PFSK-1 (cell line): ENCODE measurements at regions not wholly inside any gene's neighbourhood (a gene's known extent, or its start where the extent isn't known, plus 50 kb on each side); places are given as distances from the start of the nearest gene placed in this dataset.

Experiments
- FOXP2 ChIP-seq: optimal IDR thresholded peaks from 2 replicates; pipeline ENCODE3; 2011; ENCODE audit warnings: borderline replicate concordance, control low read depth, inconsistent platforms; ENCODE audit not compliant: insufficient read depth; ENCODE audit errors: extremely low read length, extremely low read depth
- POLR2AphosphoS5 ChIP-seq: IDR thresholded peaks from 2 replicates; pipeline ENCODE4 v1.6.1; 2012; ENCODE audit warnings: low read depth, mild to moderate bottlenecking, control low read depth, low read length, moderate library complexity
- SIN3A ChIP-seq: IDR thresholded peaks from 2 replicates; pipeline ENCODE4 v1.6.1; 2012; ENCODE audit warnings: mild to moderate bottlenecking, low read length, moderate library complexity, borderline replicate concordance; ENCODE audit not compliant: insufficient read depth
- TAF1 ChIP-seq: IDR thresholded peaks from 2 replicates; pipeline ENCODE4 v1.6.1; 2012; ENCODE audit warnings: low read length, control low read depth, borderline replicate concordance; ENCODE audit not compliant: insufficient read depth
- TF ChIP-seq, protein P1 (sequence below), 2 experiments: IDR thresholded peaks; 2 replicates each; pipeline versions ENCODE4 v1.6.1 to v1.8.0; 2011 to 2012; ENCODE audit warnings: low read depth in 2 of 2, low read length in 2 of 2, control low read depth in 1 of 2, inconsistent platforms in 1 of 2, mild to moderate bottlenecking in 1 of 2, moderate library complexity in 1 of 2; ENCODE audit not compliant: insufficient read depth in 1 of 2

DNA sequence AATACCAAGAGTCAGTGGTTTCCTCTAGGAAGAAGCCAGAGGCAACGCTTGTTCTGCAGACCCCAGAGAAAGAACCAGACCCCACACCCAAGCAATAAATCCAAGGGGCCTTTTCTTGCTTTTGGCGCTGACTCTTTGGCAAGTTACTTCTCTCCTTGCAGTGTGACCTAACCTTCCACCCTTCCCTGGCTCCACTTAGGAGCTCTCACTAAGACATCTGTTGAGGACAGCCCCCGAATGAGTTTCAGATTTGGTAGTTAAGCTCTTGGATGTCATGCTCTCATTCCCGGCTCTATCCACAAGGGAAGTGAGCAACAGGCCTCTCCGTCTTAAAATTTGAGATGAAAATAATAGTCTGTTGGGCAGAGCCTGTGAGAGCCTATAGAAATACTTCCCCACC lies 50.6 kb upstream of the FAM204A start:
- no peak for TF ChIP-seq FOXP2
- no peak for TF ChIP-seq POLR2AphosphoS5
- TF ChIP-seq SIN3A, result no peak
- TF ChIP-seq, protein P1, sequence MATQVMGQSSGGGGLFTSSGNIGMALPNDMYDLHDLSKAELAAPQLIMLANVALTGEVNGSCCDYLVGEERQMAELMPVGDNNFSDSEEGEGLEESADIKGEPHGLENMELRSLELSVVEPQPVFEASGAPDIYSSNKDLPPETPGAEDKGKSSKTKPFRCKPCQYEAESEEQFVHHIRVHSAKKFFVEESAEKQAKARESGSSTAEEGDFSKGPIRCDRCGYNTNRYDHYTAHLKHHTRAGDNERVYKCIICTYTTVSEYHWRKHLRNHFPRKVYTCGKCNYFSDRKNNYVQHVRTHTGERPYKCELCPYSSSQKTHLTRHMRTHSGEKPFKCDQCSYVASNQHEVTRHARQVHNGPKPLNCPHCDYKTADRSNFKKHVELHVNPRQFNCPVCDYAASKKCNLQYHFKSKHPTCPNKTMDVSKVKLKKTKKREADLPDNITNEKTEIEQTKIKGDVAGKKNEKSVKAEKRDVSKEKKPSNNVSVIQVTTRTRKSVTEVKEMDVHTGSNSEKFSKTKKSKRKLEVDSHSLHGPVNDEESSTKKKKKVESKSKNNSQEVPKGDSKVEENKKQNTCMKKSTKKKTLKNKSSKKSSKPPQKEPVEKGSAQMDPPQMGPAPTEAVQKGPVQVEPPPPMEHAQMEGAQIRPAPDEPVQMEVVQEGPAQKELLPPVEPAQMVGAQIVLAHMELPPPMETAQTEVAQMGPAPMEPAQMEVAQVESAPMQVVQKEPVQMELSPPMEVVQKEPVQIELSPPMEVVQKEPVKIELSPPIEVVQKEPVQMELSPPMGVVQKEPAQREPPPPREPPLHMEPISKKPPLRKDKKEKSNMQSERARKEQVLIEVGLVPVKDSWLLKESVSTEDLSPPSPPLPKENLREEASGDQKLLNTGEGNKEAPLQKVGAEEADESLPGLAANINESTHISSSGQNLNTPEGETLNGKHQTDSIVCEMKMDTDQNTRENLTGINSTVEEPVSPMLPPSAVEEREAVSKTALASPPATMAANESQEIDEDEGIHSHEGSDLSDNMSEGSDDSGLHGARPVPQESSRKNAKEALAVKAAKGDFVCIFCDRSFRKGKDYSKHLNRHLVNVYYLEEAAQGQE (IDR thresholded peaks at IDR 0.05; ENCODE audit: insufficient read depth in 1 of 2, low read depth in 2 of 2, low read length in 2 of 2), result no peak
- TF ChIP-seq TAF1, result no peak
